ENCODE measurements at regions not wholly inside any gene's neighbourhood (a gene's known extent, or its start where the extent isn't known, plus 50 kb on each side); places are given as distances from the start of the nearest gene placed in this dataset.

- H3K4me3 ChIP-seq (replicated peaks; ENCODE audit: low read depth, low read length): no peak overlapping the region
- TF ChIP-seq CTCF (IDR thresholded peaks at IDR 0.05; ENCODE audit: low read depth, low read length, missing control alignments): no peak
- no peak for DNase-seq (ENCODE audit: extremely low read depth, low read depth)
Observed at GRCh38 chr22:49525801-49526535, 301.7 kb downstream of the BRD1 start.

DNA sequence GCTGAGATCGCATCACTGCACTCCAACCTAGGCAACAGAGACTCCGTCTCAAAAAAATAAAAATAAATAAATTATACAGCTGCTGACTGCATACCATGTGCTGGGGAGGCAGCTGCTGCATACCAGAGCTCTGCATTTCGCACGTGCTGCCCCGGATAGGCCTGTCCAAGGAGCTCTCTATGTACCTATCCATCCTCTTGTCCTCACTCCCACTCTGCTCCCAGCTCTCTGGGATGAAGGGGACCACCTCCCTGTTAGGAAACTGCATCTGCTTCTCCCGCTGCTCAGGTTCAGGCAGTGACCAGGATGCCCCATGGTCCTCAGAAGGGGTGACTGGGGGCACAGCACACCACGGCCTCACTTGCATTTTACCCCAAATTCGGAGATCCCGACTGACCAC lies 302.3 kb downstream of the BRD1 start:
- no peak for TF ChIP-seq CTCF (IDR thresholded peaks at IDR 0.05; ENCODE audit: low read depth, low read length, missing control alignments)
- H3K4me3 ChIP-seq (replicated peaks; ENCODE audit: low read depth, low read length): no peak overlapping the region
- DNase-seq (ENCODE audit: extremely low read depth, low read depth): no peak

DNA sequence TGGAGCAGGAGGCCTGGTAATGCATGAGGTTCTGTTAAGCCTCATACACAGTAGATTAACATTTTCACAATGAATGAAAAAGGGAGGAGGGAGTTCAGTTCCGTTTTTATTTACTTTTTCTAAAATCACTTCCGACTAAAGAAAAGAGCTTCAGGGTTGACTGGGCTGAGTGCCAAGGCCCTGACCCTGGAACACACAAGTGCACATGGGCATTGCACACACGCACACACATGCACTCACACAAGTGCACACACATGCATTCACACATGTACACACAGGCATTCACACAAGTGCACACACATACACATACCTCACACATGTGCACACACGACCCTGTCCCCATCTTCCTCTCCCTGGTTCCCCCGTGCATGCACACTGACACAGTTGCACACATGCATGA lies 303.3 kb downstream of the BRD1 start:
- DNase-seq (ENCODE audit: extremely low read depth, low read depth): no peak
- H3K4me3 ChIP-seq (replicated peaks; ENCODE audit: low read depth, low read length): no peak overlapping the region
- no peak for TF ChIP-seq CTCF (IDR thresholded peaks at IDR 0.05; ENCODE audit: low read depth, low read length, missing control alignments)

GRCh38 chr22:49523374-49524008 lies 304.2 kb downstream of the BRD1 start:
- no peak overlapping the region for H3K4me3 ChIP-seq (replicated peaks; ENCODE audit: low read depth, low read length)
- TF ChIP-seq CTCF (IDR thresholded peaks at IDR 0.05; ENCODE audit: low read depth, low read length, missing control alignments): no peak
- DNase-seq (ENCODE audit: extremely low read depth, low read depth): no peak

- TF ChIP-seq CTCF (IDR thresholded peaks at IDR 0.05; ENCODE audit: low read depth, low read length, missing control alignments): no peak
- no peak overlapping the region for H3K4me3 ChIP-seq (replicated peaks; ENCODE audit: low read depth, low read length)
- DNase-seq (ENCODE audit: extremely low read depth, low read depth): no peak
Observed at GRCh38 chr22:49522582-49523373, 304.9 kb downstream of the BRD1 start.

GRCh38 chr22:49521787-49522224 lies 305.9 kb downstream of the BRD1 start:
- DNase-seq (ENCODE audit: extremely low read depth, low read depth): no peak

More at GRCh38 chr22:49521787-49522224, 305.9 kb downstream of the BRD1 start:
- TF ChIP-seq CTCF (IDR thresholded peaks at IDR 0.05; ENCODE audit: low read depth, low read length, missing control alignments): no peak
- no peak overlapping the region for H3K4me3 ChIP-seq (replicated peaks; ENCODE audit: low read depth, low read length)
